ENCODE measurements at regions not wholly inside any gene's neighbourhood (a gene's known extent, or its start where the extent isn't known, plus 50 kb on each side); places are given as distances from the start of the nearest gene placed in this dataset.

DNA sequence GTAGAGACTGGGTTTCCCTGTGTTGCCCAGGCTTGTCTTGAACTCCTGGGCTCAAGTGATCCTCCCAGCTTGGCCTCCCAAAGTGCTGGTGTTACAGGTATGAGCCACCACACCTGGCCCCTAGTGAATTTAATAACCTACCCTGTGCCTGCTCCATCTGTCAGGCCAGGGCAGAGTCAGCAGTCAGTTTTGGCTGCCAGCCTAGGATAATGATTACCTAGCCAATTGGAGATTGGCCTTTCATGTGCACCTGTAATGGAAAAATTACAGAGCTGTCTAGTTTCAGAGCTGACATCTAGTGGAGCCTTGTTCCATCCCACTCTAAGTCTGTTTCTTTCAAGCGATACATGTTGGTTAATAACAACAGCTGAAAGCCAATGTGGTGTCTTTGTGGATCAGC is 92.0 kb downstream of the DIRAS3 start:
- H3K36me3 ChIP-seq (ENCODE audit: insufficient read depth, low read length, poor library complexity, severe bottlenecking), result no peaks in the 10 kb centered on the region
- H3K4me3 ChIP-seq (ENCODE audit: low read depth, low read length, poor library complexity, severe bottlenecking), result no peak overlapping the region
- DNase-seq (ENCODE audit: low spot score), result no peak
- intact Hi-C loops (cut with micrococcal nuclease; ENCODE audit: unreplicated experiment), result no loop called here
- POLR2A ChIA-PET (ENCODE audit: low non-redundant PET), result no interaction called here
- no TSS peak for BruUV-seq (replicated peaks)
- H3K4me1 ChIP-seq (ENCODE audit: insufficient read depth, low read length, poor library complexity, severe bottlenecking), result no peaks in the 10 kb centered on the region
- CTCF ChIA-PET, result no interaction called here
- no peak for TF ChIP-seq EZH2 (IDR thresholded peaks at IDR 0.05; ENCODE audit: borderline replicate concordance, low read depth, low read length, poor library complexity, severe bottlenecking)
- no peak for TF ChIP-seq CTCF (conservative IDR thresholded peaks at IDR 0.05; ENCODE audit: low read depth, low read length)
- no peaks in the 10 kb centered on the region for H3K27me3 ChIP-seq (replicated peaks; ENCODE audit: insufficient read depth, low read depth, low read length, poor library complexity)
- H3K9me3 ChIP-seq (ENCODE audit: low read depth, low read length, poor library complexity, severe bottlenecking), result peaks cover 9% of the 10 kb centered on the region
- H3K27ac ChIP-seq (ENCODE audit: low read depth, low read length, poor library complexity, severe bottlenecking), result no peak overlapping the region

DNA sequence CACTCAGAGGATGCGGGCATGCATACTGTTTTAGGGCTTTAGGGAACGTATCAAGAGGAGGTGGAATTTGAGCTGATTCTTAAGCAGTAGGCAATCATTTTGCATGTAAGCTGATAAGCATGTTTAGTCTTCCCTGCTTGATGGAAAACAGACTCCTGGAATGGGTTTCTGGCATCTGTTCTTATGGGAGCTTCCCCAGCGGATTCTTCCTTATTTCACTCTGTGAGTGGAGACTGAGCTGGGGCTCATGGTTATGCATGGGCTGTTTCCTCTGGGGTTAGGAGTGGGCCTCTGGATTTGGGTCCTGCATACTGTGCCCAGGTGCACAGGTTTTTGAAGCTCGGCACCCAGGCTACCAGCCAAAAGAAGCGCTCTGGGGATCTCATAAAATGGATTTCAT is 93.4 kb downstream of the DIRAS3 start:
- ChIA-PET POLR2A (ENCODE audit: low non-redundant PET) (no interaction called here), CTCF (no interaction called here)
- Histone ChIP-seq H3K4me3 (ENCODE audit: low read depth, low read length, poor library complexity, severe bottlenecking) (no peak overlapping the region), H3K4me1 (ENCODE audit: insufficient read depth, low read length, poor library complexity, severe bottlenecking) (no peaks in the 10 kb centered on the region), H3K27ac (ENCODE audit: low read depth, low read length, poor library complexity, severe bottlenecking) (no peak overlapping the region), H3K36me3 (ENCODE audit: insufficient read depth, low read length, poor library complexity, severe bottlenecking) (no peaks in the 10 kb centered on the region), H3K9me3 (ENCODE audit: low read depth, low read length, poor library complexity, severe bottlenecking) (no peaks in the 10 kb centered on the region), H3K27me3 (replicated peaks; ENCODE audit: insufficient read depth, low read depth, low read length, poor library complexity) (no peaks in the 10 kb centered on the region)
- intact Hi-C loops (cut with micrococcal nuclease; ENCODE audit: unreplicated experiment), result no loop called here
- no peak for TF ChIP-seq CTCF (conservative IDR thresholded peaks at IDR 0.05; ENCODE audit: low read depth, low read length)
- TF ChIP-seq EZH2 (IDR thresholded peaks at IDR 0.05; ENCODE audit: borderline replicate concordance, low read depth, low read length, poor library complexity, severe bottlenecking), result no peak
- BruUV-seq (replicated peaks), result no TSS peak
- no peak for DNase-seq (ENCODE audit: low spot score)

- DNase-seq (ENCODE audit: low spot score), result no peak
- Histone ChIP-seq H3K36me3 (ENCODE audit: insufficient read depth, low read length, poor library complexity, severe bottlenecking) (no peaks in the 10 kb centered on the region), H3K27ac (ENCODE audit: low read depth, low read length, poor library complexity, severe bottlenecking) (no peak overlapping the region), H3K27me3 (replicated peaks; ENCODE audit: insufficient read depth, low read depth, low read length, poor library complexity) (no peaks in the 10 kb centered on the region), H3K4me3 (ENCODE audit: low read depth, low read length, poor library complexity, severe bottlenecking) (no peak overlapping the region), H3K9me3 (ENCODE audit: low read depth, low read length, poor library complexity, severe bottlenecking) (no peaks in the 10 kb centered on the region), H3K4me1 (ENCODE audit: insufficient read depth, low read length, poor library complexity, severe bottlenecking) (no peaks in the 10 kb centered on the region)
- intact Hi-C loops (cut with micrococcal nuclease; ENCODE audit: unreplicated experiment), result no loop called here
- ChIA-PET CTCF (no interaction called here), POLR2A (ENCODE audit: low non-redundant PET) (no interaction called here)
- BruUV-seq (replicated peaks), result no TSS peak
- TF ChIP-seq EZH2 (IDR thresholded peaks at IDR 0.05; ENCODE audit: borderline replicate concordance, low read depth, low read length, poor library complexity, severe bottlenecking) (no peak), CTCF (conservative IDR thresholded peaks at IDR 0.05; ENCODE audit: low read depth, low read length) (no peak)
Observed at GRCh38 chr1:67956116-67956515, 94.3 kb downstream of the DIRAS3 start.
